Progenitor cell of endocrine pancreas (in vitro differentiated cells): ENCODE measurements at regions not wholly inside any gene's neighbourhood (a gene's known extent, or its start where the extent isn't known, plus 50 kb on each side); places are given as distances from the start of the nearest gene placed in this dataset.
A peak's percentile ranks its signal among the peaks of the same experiment; 100 is the strongest.

ENCODE experiments used
- DNase-seq: peaks from one replicate; pipeline ENCODE4 v3.0.0; 2021; ENCODE audit warnings: low spot score; ENCODE audit not compliant: unreplicated experiment
- H3K27ac Mint-ChIP-seq: 2 replicates; pipeline ENCODE4 v1.8.0; 2021; ENCODE audit warnings: mild to moderate bottlenecking, moderate library complexity, mixed read lengths
- H3K27me3 Mint-ChIP-seq: 2 replicates; pipeline ENCODE4 v1.8.0; 2021; ENCODE audit warnings: mixed read lengths
- H3K36me3 Mint-ChIP-seq: 2 replicates; pipeline ENCODE4 v1.8.0; 2022; ENCODE audit warnings: mixed read lengths; ENCODE audit not compliant: insufficient read depth
- H3K4me1 Mint-ChIP-seq: 2 replicates; pipeline ENCODE4 v1.8.0; 2021; ENCODE audit warnings: low read depth, mixed read lengths
- H3K4me3 Mint-ChIP-seq: 2 replicates; pipeline ENCODE4 v1.8.0; 2021; ENCODE audit warnings: low read depth, mild to moderate bottlenecking, moderate library complexity, mixed read lengths
- H3K9me3 Mint-ChIP-seq: 2 replicates; pipeline ENCODE4 v1.8.0; 2021; ENCODE audit warnings: low read depth, mixed read lengths
- CTCF ChIP-seq: fragments of 200-600 bp; sonication (generic); IDR thresholded peaks from one replicate; pipeline ENCODE4 v1.5.0; 2021; ENCODE audit warnings: antibody characterized with exemption, mild to moderate bottlenecking; ENCODE audit not compliant: unreplicated experiment

GRCh38 chr3:72698154-72698917 is 149.9 kb downstream of the SHQ1 start:
- Mint-ChIP-seq H3K27ac (peak overlapping the region; percentile 21), H3K9me3 (no peaks in the 10 kb centered on the region), H3K4me1 (peaks cover 4% of the 10 kb centered on the region), H3K4me3 (no peak overlapping the region), H3K36me3 (no peaks in the 10 kb centered on the region), H3K27me3 (no peaks in the 10 kb centered on the region)
- TF ChIP-seq CTCF, result no peak
- DNase-seq, result no peak

DNA sequence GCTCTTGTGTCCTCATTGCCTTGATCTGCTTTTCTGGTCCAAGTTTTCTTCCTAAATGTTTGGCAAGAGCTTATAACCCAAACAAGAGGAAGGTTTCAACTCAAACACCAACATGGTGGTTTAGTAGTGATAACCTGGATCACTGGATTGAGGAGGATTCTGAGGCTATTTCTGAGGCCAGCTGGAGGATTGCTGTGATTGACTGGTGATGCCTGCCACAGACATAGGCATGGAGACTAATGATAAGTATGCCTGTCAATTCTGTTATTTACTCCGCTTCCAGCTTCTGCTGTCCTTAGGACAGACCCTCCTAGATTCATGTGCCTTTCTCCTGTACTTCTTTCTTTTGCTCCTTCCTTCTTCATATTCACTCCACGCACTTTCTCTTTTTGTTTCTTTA is 150.5 kb downstream of the SHQ1 start:
- Mint-ChIP-seq H3K4me3 (no peak overlapping the region), H3K27me3 (no peaks in the 10 kb centered on the region), H3K27ac (peak overlapping the region; percentile 21), H3K4me1 (peaks cover 10% of the 10 kb centered on the region), H3K36me3 (no peaks in the 10 kb centered on the region), H3K9me3 (no peaks in the 10 kb centered on the region)
- no peak for DNase-seq
- TF ChIP-seq CTCF, result no peak

GRCh38 chr3:72696815-72697214 is 151.4 kb downstream of the SHQ1 start:
- Mint-ChIP-seq H3K4me1 (peaks cover 12% of the 10 kb centered on the region), H3K4me3 (no peak overlapping the region), H3K27ac (no peak overlapping the region), H3K36me3 (no peaks in the 10 kb centered on the region), H3K27me3 (no peaks in the 10 kb centered on the region), H3K9me3 (no peaks in the 10 kb centered on the region)
- DNase-seq, result no peak
- no peak for TF ChIP-seq CTCF

GRCh38 chr3:72694398-72694797 is 153.8 kb downstream of the SHQ1 start:
- no peak overlapping the region for H3K4me3 Mint-ChIP-seq
- H3K36me3 Mint-ChIP-seq, result no peaks in the 10 kb centered on the region
- DNase-seq, result no peak
- H3K27ac Mint-ChIP-seq, result no peak overlapping the region
- TF ChIP-seq CTCF, result no peak
- no peaks in the 10 kb centered on the region for H3K9me3 Mint-ChIP-seq
- H3K4me1 Mint-ChIP-seq, result peaks cover 12% of the 10 kb centered on the region
- H3K27me3 Mint-ChIP-seq, result no peaks in the 10 kb centered on the region

DNA sequence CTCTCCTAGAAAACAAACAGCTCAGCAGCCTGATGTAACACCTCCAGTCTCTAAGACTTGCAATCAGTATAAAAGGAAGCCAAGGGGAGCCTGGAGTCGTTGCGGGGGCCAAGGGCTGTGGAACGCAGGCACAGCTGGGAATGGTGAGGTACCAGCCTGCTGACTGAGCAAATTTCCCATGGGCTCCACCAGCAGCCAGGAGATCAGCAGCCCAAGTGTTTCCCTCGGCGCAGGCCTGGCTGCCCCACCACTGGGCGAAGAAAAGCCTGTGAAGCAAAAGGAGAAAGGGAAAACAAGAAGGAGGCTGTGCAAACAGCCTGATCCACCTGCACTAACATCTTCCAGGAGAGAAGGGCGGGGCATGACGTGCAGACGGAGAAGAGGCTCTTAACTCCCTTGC is 155.3 kb downstream of the SHQ1 start:
- TF ChIP-seq CTCF, result no peak
- H3K4me3 Mint-ChIP-seq, result no peak overlapping the region
- H3K27ac Mint-ChIP-seq, result peak overlapping the region; percentile 86
- no peaks in the 10 kb centered on the region for H3K9me3 Mint-ChIP-seq
- no peaks in the 10 kb centered on the region for H3K36me3 Mint-ChIP-seq
- DNase-seq, result no peak
- peaks cover 11% of the 10 kb centered on the region for H3K4me1 Mint-ChIP-seq
- no peaks in the 10 kb centered on the region for H3K27me3 Mint-ChIP-seq
